ENCODE measurements at regions not wholly inside any gene's neighbourhood (a gene's known extent, or its start where the extent isn't known, plus 50 kb on each side); places are given as distances from the start of the nearest gene placed in this dataset.
"Not testable (repeated sequence)": the region's sequence is repeated elsewhere in the genome, so short reads cannot be mapped to it uniquely, and the experiment has no call there.

DNA sequence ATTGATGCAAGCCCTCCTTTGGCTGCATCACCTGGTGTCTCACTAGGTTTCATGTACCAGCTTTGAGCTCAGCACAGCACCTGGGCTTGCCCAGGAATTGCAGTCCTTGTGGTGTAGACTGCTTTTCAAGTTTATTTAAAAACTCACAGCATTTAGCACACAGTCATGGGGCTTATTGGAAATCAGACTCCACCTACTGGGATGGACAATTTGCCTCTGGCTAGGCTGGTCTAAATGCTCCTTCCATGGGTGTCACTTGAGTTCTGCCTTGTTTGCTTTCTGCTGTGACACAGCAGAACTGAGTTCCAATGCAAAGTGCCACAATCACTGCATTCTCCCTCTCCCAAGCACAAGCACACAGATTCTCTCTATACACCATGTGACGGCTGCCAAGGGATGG, 453.3 kb downstream of the GABRG2 start:
- in situ Hi-C loops (cut with HindIII; ENCODE audit: low pct_unique_long_range_greater_than_20kb, low sequenced_read_pairs) = no loop called here
- DNase-seq (ENCODE audit: low read depth, low spot score) = no peak

GRCh38 chr5:162529209-162529608, 461.6 kb downstream of the GABRG2 start:
- no peak for DNase-seq (ENCODE audit: low read depth, low spot score)
- in situ Hi-C loops (cut with HindIII; ENCODE audit: low pct_unique_long_range_greater_than_20kb, low sequenced_read_pairs) = no loop called here

GRCh38 chr5:162529886-162530285, 462.3 kb downstream of the GABRG2 start:
- in situ Hi-C loops (cut with HindIII; ENCODE audit: low pct_unique_long_range_greater_than_20kb, low sequenced_read_pairs) = no loop called here
- DNase-seq (ENCODE audit: low read depth, low spot score) = no peak

- in situ Hi-C loops (cut with HindIII; ENCODE audit: low pct_unique_long_range_greater_than_20kb, low sequenced_read_pairs) = no loop called here
- DNase-seq (ENCODE audit: low read depth, low spot score) = no peak
Observed at GRCh38 chr5:162543437-162543836, 475.9 kb downstream of the GABRG2 start.

- in situ Hi-C loops (cut with HindIII; ENCODE audit: low pct_unique_long_range_greater_than_20kb, low sequenced_read_pairs) = no loop called here
- DNase-seq (ENCODE audit: low read depth, low spot score) = no peak
Observed at GRCh38 chr5:162544905-162545304, 477.3 kb downstream of the GABRG2 start.

GRCh38 chr5:162550236-162550635, 482.7 kb downstream of the GABRG2 start:
- DNase-seq (ENCODE audit: low read depth, low spot score) = no peak
- in situ Hi-C loops (cut with HindIII; ENCODE audit: low pct_unique_long_range_greater_than_20kb, low sequenced_read_pairs) = no loop called here

- no peak for DNase-seq (ENCODE audit: low read depth, low spot score)
- in situ Hi-C loops (cut with HindIII; ENCODE audit: low pct_unique_long_range_greater_than_20kb, low sequenced_read_pairs) = no loop called here
Observed at GRCh38 chr5:162558120-162558519, 490.5 kb downstream of the GABRG2 start.

- in situ Hi-C loops (cut with HindIII; ENCODE audit: low pct_unique_long_range_greater_than_20kb, low sequenced_read_pairs) = no loop called here
- no peak for DNase-seq (ENCODE audit: low read depth, low spot score)
Observed at GRCh38 chr5:162567644-162568043, 500.1 kb downstream of the GABRG2 start.

GRCh38 chr5:162573758-162574157, 506.2 kb downstream of the GABRG2 start:
- in situ Hi-C loops (cut with HindIII; ENCODE audit: low pct_unique_long_range_greater_than_20kb, low sequenced_read_pairs) = no loop called here

DNA sequence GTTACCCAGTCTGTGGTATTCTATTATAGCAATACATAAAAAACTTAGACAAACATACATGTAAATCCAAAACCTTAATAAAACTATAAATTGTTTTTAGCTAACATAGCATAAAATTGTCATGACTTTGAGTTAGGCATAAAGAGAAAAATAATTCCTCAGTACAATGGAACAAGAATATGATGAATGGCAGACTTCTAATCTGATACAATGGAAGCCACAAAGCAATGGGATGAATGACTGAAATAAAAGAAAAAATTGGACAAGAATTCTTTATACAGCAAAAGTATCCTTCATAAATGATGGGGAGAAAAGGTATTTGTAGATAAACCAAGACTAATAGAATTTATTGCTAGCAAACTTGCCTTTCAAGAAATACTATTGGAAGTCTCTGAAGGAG, 524.2 kb downstream of the GABRG2 start:
- in situ Hi-C loops (cut with HindIII; ENCODE audit: low pct_unique_long_range_greater_than_20kb, low sequenced_read_pairs) = no loop called here
- no peak for DNase-seq (ENCODE audit: low read depth, low spot score)

More at GRCh38 chr5:162573758-162574157, 506.2 kb downstream of the GABRG2 start:
- DNase-seq (ENCODE audit: low read depth, low spot score) = no peak

DNA sequence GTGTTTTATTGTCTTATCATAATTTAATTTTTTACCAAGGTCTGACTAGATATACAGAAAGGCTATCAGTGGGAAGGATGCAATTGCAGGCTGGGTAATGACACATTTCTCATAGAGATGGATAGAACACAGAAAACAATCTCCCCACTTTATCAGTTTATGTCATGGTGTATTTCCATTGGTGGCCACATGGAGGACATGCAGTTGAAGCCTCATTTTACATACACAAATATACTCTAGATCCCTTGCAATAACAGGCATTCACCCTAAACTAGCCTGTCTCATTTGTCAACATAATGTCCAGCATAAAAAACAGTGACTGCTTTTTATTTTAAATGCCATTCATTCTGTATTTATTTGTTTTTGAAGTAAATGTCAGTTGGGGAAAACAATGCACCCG, 526.3 kb downstream of the GABRG2 start:
- DNase-seq (ENCODE audit: low read depth, low spot score) = peak; percentile 42
- in situ Hi-C loops (cut with HindIII; ENCODE audit: low pct_unique_long_range_greater_than_20kb, low sequenced_read_pairs) = no loop called here

DNA sequence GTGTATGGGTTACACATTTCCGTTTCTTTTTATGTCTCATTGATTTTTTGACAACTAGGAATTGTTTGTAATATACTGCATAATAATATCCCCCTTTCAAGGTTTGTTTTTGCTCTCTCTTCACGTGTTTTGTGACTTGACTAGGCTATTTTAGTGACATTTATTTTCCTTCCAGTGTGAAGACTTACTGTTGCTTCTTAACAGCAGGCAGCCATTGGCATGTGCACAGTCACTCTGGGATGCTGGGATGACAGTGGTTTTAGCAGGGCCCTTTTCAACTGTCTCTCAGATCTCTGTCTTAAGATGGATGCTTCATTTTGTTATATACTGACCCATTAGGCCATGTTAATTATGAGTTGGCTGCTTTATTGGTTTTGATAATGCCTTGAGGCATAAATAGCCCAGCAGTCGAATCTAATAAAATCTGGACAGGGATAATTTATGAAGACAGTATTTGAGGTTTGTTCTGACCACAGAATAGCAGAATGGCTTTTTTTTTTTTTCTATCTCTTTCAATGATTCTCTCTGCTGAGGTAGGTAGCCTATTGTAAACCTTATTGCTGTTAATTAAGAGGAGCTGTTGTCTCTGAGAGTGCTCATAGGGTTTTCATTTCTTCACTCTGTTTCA, 536.0 kb downstream of the GABRG2 start:
- in situ Hi-C loops (cut with HindIII; ENCODE audit: low pct_unique_long_range_greater_than_20kb, low sequenced_read_pairs) = no loop called here
- DNase-seq (ENCODE audit: low read depth, low spot score) = peak; percentile 21

GRCh38 chr5:162607879-162608278, 540.3 kb downstream of the GABRG2 start:
- in situ Hi-C loops (cut with HindIII; ENCODE audit: low pct_unique_long_range_greater_than_20kb, low sequenced_read_pairs) = no loop called here
- peak; percentile 2 for DNase-seq (ENCODE audit: low read depth, low spot score)

GRCh38 chr5:162621726-162622263, 554.2 kb downstream of the GABRG2 start:
- in situ Hi-C loops (cut with HindIII; ENCODE audit: low pct_unique_long_range_greater_than_20kb, low sequenced_read_pairs); DNase-seq (ENCODE audit: low read depth, low spot score): not testable (repeated sequence)

- DNase-seq (ENCODE audit: low read depth, low spot score) = no peak
- in situ Hi-C loops (cut with HindIII; ENCODE audit: low pct_unique_long_range_greater_than_20kb, low sequenced_read_pairs) = no loop called here
Observed at GRCh38 chr5:162624110-162624509, 556.5 kb downstream of the GABRG2 start.

DNA sequence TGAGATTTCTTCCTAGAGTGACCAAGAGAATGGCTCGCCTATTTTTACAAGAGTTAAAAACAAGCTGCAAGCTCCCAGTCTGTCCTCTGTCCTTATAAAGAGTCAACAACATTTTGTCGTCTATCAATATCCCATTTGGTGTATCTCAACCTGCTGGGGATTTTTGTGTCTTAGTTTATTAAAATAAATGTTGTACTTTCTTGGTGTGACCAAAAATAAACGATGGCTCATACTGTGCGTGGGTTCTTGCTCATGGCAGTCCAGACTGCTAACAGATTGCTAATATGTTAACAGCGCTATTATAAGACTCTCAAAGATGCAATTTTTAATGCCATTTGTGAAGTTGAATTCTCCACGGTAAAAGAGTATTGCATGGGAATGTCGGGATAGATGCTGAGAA, 569.9 kb downstream of the GABRG2 start:
- in situ Hi-C loops (cut with HindIII; ENCODE audit: low pct_unique_long_range_greater_than_20kb, low sequenced_read_pairs) = no loop called here
- no peak for DNase-seq (ENCODE audit: low read depth, low spot score)

DNA sequence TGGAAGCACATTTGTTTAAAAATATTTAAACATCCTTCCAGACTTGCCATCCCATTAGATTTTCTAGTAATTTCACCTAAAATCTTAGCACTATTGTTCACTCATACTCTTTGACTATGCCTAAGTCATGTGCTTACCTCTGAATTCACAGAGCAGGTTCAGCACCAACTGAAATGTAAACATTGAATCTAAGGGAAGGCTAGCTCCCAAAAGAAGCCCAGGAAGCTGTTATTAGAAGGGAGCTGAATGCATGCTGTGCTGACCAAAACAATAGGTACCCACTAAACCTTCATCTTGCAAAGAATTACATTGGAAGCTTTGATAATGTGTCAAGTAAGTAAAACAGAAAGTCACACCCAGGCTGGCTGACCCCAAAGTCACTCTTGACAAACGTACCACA, 571.3 kb downstream of the GABRG2 start:
- in situ Hi-C loops (cut with HindIII; ENCODE audit: low pct_unique_long_range_greater_than_20kb, low sequenced_read_pairs) = no loop called here
- no peak for DNase-seq (ENCODE audit: low read depth, low spot score)

- no peak for DNase-seq (ENCODE audit: low read depth, low spot score)
- in situ Hi-C loops (cut with HindIII; ENCODE audit: low pct_unique_long_range_greater_than_20kb, low sequenced_read_pairs) = no loop called here
Observed at GRCh38 chr5:162641142-162641813, 573.7 kb downstream of the GABRG2 start.

All from SK-MEL-5 (cell line).